GM06990 (cell line): ENCODE measurements at regions not wholly inside any gene's neighbourhood (a gene's known extent, or its start where the extent isn't known, plus 50 kb on each side); places are given as distances from the start of the nearest gene placed in this dataset.

ENCODE experiments used
- DNase-seq: peaks from one replicate; pipeline ENCODE4 v3.0.0-alpha.2; 2011; ENCODE audit not compliant: insufficient read length; ENCODE audit errors: extremely low read depth
- H3K27me3 ChIP-seq: replicated peaks from 2 replicates; pipeline ENCODE4 v1.6.0; 2011; ENCODE audit warnings: low read length; ENCODE audit not compliant: control insufficient read depth, insufficient read depth
- H3K36me3 ChIP-seq: 2 replicates; pipeline ENCODE4 v1.5.1; 2011; ENCODE audit warnings: low read length; ENCODE audit not compliant: control insufficient read depth, insufficient read depth
- H3K4me3 ChIP-seq: replicated peaks from 2 replicates; pipeline ENCODE4 v1.5.1; 2011; ENCODE audit warnings: low read depth, mild to moderate bottlenecking, control low read depth, low read length
- TF ChIP-seq, protein P1 (sequence below): IDR thresholded peaks from 2 replicates; pipeline ENCODE4 v1.5.1; 2011; ENCODE audit warnings: low read length, control low read depth, mild to moderate bottlenecking, inconsistent platforms; ENCODE audit not compliant: insufficient read depth, poor library complexity, severe bottlenecking

DNA sequence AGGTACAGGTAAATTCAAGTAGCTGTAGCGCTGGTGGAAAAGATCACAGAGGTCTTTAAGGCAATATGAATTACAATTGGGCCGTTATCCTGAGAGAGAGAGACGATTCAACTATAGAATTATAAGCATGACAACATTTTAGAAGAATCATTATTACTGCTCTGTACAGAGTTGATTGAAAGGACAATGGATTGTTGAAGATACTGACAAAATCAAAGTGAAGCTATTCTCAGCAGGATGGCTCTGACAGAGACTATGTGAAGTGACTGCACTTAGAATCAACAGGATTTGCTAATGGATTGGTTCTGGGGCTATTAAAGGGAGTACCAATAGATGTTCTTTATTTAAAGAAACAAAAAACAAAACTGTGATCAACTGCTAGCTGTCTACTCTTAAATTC, 634.8 kb upstream of the GRM3 start:
- H3K4me3 ChIP-seq = no peak overlapping the region
- DNase-seq = no peak
- no peaks in the 10 kb centered on the region for H3K36me3 ChIP-seq
- H3K27me3 ChIP-seq = no peaks in the 10 kb centered on the region
- TF ChIP-seq, protein P1, sequence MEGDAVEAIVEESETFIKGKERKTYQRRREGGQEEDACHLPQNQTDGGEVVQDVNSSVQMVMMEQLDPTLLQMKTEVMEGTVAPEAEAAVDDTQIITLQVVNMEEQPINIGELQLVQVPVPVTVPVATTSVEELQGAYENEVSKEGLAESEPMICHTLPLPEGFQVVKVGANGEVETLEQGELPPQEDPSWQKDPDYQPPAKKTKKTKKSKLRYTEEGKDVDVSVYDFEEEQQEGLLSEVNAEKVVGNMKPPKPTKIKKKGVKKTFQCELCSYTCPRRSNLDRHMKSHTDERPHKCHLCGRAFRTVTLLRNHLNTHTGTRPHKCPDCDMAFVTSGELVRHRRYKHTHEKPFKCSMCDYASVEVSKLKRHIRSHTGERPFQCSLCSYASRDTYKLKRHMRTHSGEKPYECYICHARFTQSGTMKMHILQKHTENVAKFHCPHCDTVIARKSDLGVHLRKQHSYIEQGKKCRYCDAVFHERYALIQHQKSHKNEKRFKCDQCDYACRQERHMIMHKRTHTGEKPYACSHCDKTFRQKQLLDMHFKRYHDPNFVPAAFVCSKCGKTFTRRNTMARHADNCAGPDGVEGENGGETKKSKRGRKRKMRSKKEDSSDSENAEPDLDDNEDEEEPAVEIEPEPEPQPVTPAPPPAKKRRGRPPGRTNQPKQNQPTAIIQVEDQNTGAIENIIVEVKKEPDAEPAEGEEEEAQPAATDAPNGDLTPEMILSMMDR = no peak

DNA sequence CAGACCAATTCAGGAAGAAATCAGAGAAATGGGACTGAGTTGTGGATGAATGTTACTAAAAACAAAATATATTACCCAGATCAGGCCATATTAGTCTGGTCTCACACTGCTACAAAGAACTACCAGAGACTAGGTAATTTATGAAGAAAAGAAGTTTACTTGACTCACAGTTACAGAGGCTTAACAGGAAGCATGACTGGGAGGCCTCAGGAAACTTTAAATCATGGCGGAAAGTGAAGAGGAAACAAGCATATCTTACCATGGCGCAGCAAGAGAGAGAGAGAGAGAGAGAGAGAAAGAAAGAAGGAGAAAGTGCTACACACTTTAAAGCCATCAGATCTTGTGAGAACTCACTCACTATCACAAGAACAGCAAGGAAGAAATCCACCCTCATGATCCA, 636.8 kb upstream of the GRM3 start:
- Histone ChIP-seq H3K4me3 (no peak overlapping the region), H3K36me3 (no peaks in the 10 kb centered on the region), H3K27me3 (no peaks in the 10 kb centered on the region)
- TF ChIP-seq, protein P1 = no peak
- DNase-seq = no peak

GRCh38 chr7:86002858-86003257, 640.9 kb upstream of the GRM3 start:
- no peak overlapping the region for H3K4me3 ChIP-seq
- H3K27me3 ChIP-seq = no peaks in the 10 kb centered on the region
- DNase-seq = no peak
- H3K36me3 ChIP-seq = no peaks in the 10 kb centered on the region
- TF ChIP-seq, protein P1 = no peak

GRCh38 chr7:85997515-85997914, 646.2 kb upstream of the GRM3 start:
- H3K4me3 ChIP-seq = no peak overlapping the region
- TF ChIP-seq, protein P1 = no peak
- no peak for DNase-seq
- H3K27me3 ChIP-seq = no peaks in the 10 kb centered on the region
- no peaks in the 10 kb centered on the region for H3K36me3 ChIP-seq

DNA sequence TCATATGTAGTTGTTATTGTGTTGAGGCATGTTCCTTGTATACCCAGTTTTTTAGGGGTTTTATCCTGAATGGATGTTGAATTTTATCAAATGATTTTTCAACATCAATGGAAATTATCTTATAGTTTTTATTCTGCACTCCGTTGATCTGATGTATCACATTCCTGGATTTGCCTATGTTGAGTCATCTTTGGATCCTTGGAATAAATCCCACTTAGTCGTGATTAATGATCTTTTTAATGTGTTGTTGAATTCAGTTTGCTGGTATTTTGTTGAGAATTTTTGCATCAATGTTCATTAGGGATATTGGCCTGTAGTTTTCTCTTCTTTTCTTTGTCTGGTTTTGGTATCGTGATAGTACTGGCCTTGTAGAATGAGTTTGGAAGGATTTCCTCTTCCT, 648.6 kb upstream of the GRM3 start:
- TF ChIP-seq, protein P1 = no peak
- no peaks in the 10 kb centered on the region for H3K36me3 ChIP-seq
- H3K4me3 ChIP-seq = no peak overlapping the region
- no peaks in the 10 kb centered on the region for H3K27me3 ChIP-seq
- no peak for DNase-seq

- Histone ChIP-seq H3K36me3 (no peaks in the 10 kb centered on the region), H3K4me3 (no peak overlapping the region), H3K27me3 (no peaks in the 10 kb centered on the region)
- no peak for DNase-seq
- TF ChIP-seq, protein P1 = no peak
Measured at GRCh38 chr7:85980740-85981139, 663.0 kb upstream of the GRM3 start.
